Epithelial cell of prostate (primary cell): ENCODE measurements at regions not wholly inside any gene's neighbourhood (a gene's known extent, or its start where the extent isn't known, plus 50 kb on each side); places are given as distances from the start of the nearest gene placed in this dataset.
"Not testable (repeated sequence)": the region's sequence is repeated elsewhere in the genome, so short reads cannot be mapped to it uniquely, and the experiment has no call there.

Experiments used
- DNase-seq: peaks from one replicate; pipeline ENCODE4 v3.0.0-alpha.2; 2011; ENCODE audit warnings: low read depth, low spot score
- H3K27ac ChIP-seq: fragments of 450-650 bp; 2 replicates; pipeline ENCODE4 v1.5.1; 2017; ENCODE audit warnings: mild to moderate bottlenecking

GRCh38 chr13:79939689-79940088 lies 401.2 kb downstream of the SPRY2 start:
- no peak overlapping the region for H3K27ac ChIP-seq
- DNase-seq, result no peak

DNA sequence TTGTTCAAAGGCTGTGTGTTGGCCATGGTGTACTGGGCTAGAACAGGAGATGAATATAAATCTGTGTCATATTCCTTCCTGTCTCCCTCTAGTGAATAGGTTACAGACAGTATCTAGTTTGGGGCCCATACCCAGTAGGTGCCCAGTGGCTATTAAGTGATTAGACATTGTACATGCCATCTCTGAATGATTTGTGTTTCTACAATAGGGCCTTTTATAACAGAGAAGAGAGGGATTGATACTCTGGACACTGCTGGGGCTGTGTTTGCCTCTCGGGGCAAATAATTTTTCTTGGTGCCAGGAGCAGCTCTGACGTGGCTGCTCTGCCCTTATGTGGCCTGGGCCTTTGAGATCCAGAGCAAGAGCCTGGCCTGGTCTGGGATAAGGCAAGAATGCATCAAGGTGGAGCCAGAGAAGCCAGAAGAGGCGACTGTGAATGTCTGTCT lies 403.1 kb downstream of the SPRY2 start:
- peak overlapping the region; percentile 98 for H3K27ac ChIP-seq

GRCh38 chr13:79937311-79937710 lies 403.6 kb downstream of the SPRY2 start:
- DNase-seq, result no peak
- peak overlapping the region; percentile 98 for H3K27ac ChIP-seq

More for the DNA sequence above, 403.1 kb downstream of the SPRY2 start:
- DNase-seq, result no peak

DNA sequence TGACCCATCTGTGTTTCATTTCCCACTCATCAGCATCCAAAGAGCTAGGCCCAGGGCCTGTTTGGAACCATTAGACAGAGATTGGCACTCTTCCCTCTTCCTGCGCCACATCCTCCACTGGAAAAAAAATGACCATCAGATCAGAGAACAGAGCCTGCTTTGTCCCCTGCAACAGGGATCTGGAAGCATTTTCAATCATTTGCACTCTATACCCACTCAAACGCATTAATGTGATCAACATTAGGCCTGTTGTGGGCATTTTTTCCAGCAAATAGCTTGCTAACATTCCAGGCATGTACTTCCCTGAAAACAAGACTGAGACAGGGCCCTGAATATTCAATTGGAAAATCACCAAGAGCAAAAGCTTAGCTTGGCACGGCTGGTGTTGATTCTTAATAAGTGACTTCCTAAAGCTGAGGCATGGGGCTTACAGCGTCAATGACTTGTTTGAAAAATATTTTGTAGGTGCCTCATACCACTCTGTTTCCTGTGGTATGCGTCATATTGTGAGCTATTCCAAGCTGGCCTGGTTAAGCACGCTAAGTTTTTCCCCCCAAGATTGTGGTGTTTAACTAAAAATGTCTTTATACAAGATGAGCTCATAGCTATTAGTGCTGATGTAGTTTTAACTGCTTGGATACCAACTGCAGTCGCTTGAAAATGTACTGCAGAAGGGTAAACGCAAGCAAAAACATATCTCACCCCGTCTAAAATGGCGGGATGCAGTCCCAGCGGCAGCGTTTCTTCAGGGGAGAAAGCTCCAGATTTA lies 404.4 kb downstream of the SPRY2 start:
- DNase-seq, result peak; percentile 78
- H3K27ac ChIP-seq, result peak overlapping the region; percentile 98

DNA sequence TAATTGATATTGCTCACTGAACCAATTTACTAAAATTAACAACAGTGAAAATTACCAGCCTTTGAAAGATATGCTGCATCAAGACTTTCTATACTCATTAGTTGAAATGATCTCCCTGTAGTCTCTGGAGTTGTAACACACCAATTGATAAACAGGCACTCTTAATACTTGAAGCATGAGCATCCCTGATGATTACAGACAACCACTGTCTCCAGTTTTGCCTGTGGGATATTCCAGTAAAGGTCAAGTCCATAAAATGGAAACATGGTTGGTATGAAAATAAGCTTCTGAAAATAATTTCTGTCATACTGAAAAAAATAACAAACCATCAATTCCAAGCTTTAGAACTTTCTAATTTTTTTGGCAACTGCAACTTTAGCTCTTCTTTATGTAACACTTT lies 405.8 kb downstream of the SPRY2 start:
- peak overlapping the region; percentile 98 for H3K27ac ChIP-seq
- DNase-seq, result no peak

DNA sequence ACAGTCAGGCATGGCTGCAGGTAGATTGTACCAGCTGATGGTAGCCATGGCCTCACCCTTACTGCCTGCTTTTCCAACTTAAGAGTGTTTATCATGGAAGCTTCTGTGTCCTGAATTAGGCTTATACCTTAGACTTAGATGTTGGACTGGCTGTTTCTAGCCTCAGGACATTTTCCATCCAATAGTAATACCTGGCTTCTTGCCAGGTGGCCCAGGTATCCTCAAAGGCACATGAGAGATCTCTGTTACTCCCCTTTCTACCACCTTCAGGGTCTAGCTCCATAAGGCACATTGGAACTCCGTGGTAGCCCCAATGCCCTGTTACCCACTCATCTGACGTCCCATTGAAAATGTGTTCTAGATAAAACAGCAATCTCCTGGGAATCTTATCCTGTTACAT lies 407.5 kb downstream of the SPRY2 start:
- no peak overlapping the region for H3K27ac ChIP-seq

GRCh38 chr13:79932556-79932955 lies 408.4 kb downstream of the SPRY2 start:
- H3K27ac ChIP-seq, result no peak overlapping the region
- DNase-seq, result no peak

More for the DNA sequence above, 407.5 kb downstream of the SPRY2 start:
- no peak for DNase-seq

DNA sequence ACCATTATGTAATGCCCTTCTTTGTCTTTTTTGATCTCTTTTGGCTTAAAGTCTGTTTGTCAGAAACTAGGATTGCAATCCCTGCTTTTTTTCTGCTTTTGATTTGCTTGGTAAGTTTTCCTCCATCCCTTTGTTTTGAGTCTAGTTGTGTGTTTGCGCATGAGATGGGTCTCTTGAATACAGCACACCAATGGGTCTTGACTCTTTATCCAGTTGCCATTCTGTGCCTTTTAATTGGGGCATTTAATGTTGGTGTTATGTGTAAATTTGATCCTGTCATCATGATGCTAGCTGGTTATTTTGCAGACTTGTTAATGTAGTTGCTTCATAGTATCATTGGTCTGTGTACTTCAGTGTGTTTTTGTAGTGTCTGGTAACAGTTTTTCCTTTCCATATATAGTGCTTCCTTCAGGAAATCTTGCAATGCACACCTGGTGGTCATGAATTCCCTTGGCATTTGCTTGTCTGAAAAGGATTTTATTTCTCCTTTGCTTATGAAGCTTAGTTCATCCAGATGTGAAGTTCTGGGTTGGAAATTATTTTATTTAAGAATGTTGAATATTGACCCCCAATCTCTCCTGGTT lies 416.9 kb downstream of the SPRY2 start:
- H3K27ac ChIP-seq, DNase-seq: not testable (repeated sequence)

DNA sequence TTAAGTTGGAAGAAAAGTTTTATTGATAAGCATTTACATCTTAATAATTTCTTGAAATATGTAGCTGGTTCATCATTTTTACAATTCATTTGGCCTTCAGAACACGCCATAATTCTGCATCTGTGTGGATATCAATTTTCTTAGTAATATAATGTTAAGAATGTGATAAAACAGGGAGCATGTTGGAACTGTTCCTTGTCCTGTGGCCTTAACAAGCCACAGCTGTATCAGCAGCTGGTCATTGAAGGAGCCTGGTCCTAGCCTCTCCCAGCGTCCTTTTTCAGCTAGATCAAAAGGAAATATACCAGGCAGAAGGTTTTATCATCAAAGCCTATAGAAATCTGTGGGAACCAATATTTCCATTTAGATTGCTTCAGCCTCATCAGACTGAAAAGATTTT lies 421.8 kb downstream of the SPRY2 start:
- DNase-seq, result no peak
- H3K27ac ChIP-seq, result no peak overlapping the region

- DNase-seq, result no peak
- no peak overlapping the region for H3K27ac ChIP-seq
Measured at GRCh38 chr13:79918620-79919019, 422.3 kb downstream of the SPRY2 start.

DNA sequence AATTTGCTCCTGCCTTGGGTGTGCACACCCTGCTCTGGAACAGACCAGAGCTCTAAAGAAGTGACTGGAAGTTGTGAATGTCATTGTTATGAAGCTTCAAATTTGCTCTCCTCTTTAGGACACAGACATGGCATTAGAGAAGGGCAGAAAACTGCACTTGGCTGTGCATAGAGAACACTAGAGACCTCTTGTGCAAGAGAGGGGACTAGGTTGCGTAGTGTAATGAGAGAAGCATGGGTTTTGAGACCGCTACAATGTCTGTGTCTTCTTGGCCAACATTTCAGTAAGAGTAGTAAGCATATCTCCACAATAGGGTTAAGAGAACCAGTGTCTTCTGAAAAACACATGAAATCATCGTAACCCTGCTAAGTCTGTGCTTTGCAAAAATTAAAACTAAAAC lies 423.3 kb downstream of the SPRY2 start:
- H3K27ac ChIP-seq, result no peak overlapping the region
- no peak for DNase-seq

DNA sequence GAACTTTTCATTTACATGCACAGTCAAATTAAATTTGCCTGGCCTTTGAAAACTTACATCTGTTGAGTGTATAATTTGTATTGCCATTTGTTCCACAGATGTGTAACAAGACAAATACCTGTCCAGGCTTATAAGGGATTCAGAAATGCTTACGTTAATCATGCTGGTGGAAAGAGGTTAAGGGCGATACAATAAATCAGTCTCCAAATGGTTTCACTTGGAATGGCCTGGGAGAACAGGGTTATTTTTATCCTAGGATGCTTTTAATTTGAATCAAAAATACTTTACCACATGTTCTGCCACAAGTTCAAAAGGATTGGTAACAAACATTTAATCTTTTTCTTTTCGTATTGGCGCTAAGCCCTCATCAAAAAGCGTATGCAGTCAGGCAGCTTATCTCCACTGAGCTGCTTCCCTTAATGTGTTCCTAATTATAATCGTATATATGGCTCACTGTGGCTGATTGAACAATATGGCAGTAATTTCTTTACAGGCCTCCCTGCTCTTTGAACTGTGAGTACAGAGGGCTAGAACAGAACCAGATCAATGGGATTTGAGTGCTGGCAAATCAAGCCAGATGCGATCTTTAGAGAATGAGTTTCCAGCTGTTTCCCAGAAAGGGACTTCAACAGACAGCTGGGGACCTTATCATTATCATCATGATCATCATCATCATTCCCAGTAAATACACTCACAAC lies 425.7 kb downstream of the SPRY2 start:
- DNase-seq, result no peak
- no peak overlapping the region for H3K27ac ChIP-seq

DNA sequence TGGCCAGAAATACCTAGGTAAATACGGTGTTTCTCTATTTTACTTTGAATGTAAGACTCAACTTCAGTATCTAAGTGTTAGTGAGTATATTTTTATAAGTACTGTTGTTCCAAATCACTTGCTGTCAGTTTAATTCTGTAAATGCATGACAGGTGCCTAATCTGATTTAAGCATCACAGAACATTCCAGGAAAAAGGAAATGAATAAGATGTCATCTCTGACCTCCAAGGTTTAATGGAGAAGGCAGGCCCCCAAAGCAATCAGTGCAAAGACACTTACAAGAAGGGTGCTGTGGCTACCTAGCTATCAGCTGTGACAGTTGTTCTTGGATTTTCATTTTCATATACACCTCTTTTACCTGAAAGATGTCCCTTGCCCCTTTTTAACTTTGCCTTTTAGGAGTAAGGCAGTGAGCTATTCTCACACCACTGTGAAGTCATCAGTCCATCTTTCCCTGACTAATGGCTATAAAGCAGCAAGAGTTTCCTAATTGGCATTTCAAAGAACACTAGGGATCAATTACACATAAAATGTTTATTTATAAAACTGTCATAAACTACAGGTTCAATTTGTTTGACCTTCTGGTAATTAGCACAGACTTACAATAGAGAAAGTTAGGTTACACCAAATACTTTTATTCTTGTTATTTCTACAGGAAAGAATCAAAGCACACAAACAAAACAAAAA lies 427.6 kb downstream of the SPRY2 start:
- no peak overlapping the region for H3K27ac ChIP-seq
- no peak for DNase-seq

DNA sequence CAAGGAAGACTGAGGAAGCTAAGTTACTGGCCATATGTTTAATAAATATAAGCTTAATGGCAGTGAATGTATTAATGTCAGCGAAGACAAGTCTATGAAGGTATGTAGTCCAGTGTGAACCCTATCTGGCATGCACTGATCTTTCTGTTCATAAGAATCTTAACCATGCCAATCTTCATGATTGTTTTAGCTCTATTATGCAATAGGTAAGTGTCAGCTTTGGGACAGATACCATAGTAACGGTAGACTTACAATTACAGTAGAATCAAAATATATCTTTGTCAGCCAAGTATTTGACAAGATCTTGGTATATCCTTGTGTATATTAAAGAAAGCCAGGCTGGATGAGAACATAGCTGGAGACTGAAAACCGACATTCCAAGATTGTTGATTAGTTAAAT lies 428.5 kb downstream of the SPRY2 start:
- H3K27ac ChIP-seq, result no peak overlapping the region
- DNase-seq, result no peak

DNA sequence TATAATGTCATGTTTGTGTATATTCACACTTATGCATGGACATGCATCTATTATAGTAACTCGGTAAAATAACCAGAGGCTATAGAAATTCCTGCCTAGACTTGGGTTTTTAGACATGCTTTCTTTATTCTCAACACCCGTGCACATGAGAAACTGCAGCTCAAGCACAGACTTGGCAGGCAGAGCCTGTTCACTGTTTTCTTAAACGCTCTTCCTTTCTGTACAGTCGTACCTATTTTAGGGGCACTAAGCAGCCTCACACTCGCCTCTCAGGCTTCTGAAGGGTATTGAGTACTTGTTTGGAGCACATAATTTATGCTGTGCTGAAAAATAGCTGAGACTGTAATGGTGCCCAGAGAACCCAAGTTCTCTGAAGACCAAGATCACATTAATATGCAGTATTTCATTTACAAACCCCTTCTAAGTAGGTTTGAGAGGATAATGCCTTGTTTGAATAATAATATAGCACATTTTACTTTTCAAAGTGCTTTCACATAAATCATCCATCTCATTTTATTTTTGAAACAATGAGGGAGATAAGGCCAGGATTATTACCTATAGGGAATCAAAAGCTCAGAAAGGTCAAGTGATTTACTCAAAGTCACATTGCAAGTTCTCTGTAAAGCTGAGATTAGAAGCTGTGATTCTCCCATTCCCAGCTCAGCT lies 429.9 kb downstream of the SPRY2 start:
- H3K27ac ChIP-seq, result no peak overlapping the region
- no peak for DNase-seq

DNA sequence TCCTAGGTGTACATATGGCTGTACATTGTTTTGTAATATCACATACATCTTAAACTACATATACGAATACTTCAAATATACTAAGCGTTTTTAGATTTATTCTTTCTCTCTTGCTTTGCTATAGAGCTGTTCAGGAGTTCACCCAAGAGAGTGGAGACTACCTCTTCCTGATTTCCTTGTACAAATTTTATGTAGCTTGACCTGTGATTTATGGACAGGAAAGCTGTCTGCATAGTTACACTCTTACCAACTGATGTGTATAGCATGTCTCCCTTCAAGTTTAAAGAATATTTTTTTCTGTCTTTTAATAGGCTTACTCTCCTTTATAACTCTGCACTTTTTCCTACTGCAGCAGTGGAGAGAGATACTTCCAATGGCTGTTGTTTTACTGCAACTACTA lies 428.7 kb downstream of the NDFIP2 start:
- H3K27ac ChIP-seq, result no peak overlapping the region
- DNase-seq, result no peak

DNA sequence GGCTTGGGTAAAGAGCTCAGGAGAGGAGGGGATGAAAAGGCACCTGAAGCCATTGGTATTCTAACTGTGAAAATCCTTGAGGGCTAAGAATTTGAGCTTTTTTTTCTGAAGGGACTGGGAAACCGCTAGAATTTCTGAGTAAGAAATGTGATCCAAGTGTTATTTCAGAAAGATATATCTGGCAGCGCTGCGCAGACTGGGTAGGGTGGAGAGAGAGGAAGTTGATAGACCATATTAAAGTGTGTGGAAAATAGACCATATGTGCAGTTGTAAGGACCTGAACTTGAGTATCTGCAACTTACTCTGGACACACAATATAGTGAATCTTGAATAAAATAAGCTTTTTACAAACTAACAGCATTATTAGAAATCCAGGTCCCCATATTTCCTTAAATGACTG lies 427.4 kb downstream of the NDFIP2 start:
- no peak for DNase-seq
- no peak overlapping the region for H3K27ac ChIP-seq

- H3K27ac ChIP-seq, result no peak overlapping the region
- no peak for DNase-seq
Measured at GRCh38 chr13:79907527-79907926, 426.6 kb downstream of the NDFIP2 start.

DNA sequence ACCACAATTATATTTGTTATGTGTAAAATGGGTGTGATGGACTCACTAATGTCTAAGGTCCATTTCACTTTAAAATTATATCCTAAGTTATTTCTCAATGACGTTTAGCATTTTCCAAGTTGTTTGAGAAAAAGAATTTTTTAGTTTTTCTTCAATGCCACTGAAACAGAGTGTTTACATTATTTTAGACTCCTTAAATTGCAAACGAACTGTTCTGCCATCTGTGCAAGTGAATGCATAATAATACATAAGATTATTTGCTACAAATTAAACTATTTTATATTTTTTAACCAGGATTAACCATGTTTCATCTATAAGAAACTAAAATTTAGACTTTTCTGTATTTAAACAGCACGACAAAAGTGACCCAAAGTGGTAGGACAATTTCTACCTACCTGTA lies 425.4 kb downstream of the NDFIP2 start:
- H3K27ac ChIP-seq, result no peak overlapping the region
- no peak for DNase-seq

GRCh38 chr13:79905018-79905417 lies 424.1 kb downstream of the NDFIP2 start:
- DNase-seq, result no peak
- H3K27ac ChIP-seq, result no peak overlapping the region
